ENCODE measurements at regions not wholly inside any gene's neighbourhood (a gene's known extent, or its start where the extent isn't known, plus 50 kb on each side); places are given as distances from the start of the nearest gene placed in this dataset.

- ChIA-PET POLR2A (no interaction called here), CTCF (no interaction called here)
- TF ChIP-seq CTCF (IDR thresholded peaks at IDR 0.05; ENCODE audit: insufficient read depth, low read length, missing control alignments), result no peak
- DNase-seq (ENCODE audit: low read depth, low spot score), result no peak
- H3K4me3 ChIP-seq (ENCODE audit: low read depth, low read length), result no peak overlapping the region
Measured at GRCh38 chr13:83056269-83056668, 826.0 kb downstream of the SLITRK1 start.

GRCh38 chr13:83048419-83048818, 833.9 kb downstream of the SLITRK1 start:
- DNase-seq (ENCODE audit: low read depth, low spot score), result no peak
- ChIA-PET CTCF (no interaction called here), POLR2A (no interaction called here)
- no peak for TF ChIP-seq CTCF (IDR thresholded peaks at IDR 0.05; ENCODE audit: insufficient read depth, low read length, missing control alignments)
- no peak overlapping the region for H3K4me3 ChIP-seq (ENCODE audit: low read depth, low read length)

DNA sequence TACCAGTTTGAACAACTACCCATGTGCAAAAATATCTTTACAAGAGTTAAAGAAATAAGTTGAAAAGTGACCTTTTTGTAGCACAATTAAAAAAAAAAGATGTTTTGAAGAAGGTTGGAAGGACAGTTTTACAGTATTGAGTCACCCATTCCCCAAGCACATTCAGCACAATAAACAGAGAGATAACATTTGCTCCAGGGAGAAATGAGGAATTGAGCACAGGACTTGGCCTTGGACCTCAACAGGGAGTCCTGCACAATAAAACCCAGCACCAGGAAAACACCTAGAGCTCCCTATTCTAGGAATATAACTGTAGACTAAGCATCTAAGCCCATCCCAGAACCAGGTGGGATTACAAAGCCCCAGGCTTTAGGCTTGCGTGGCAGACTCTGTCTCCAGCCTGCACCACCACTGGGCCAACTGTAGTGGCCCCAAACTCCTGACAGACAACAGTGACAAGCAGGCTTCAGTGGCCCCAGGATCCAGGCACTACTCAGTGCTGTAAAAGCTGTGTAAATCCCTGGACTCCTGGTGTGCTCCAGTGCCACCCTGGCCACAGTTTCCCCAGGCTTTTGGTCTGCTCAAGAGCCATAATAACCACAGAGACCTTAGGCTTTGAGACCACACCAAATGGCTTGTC, 857.2 kb downstream of the SLITRK1 start:
- POLR2A ChIA-PET, result interaction anchor here (1.2 kb wide), 1 partner anchor 9 kb away, joined by 4 read pairs; no protein-coding TSS in a partner anchor
- DNase-seq (ENCODE audit: low read depth, low spot score), result no peak
- no peak for TF ChIP-seq CTCF (IDR thresholded peaks at IDR 0.05; ENCODE audit: insufficient read depth, low read length, missing control alignments)
- CTCF ChIA-PET, result no interaction called here
- no peak overlapping the region for H3K4me3 ChIP-seq (ENCODE audit: low read depth, low read length)

- ChIA-PET CTCF (no interaction called here), POLR2A (no interaction called here)
- no peak for DNase-seq (ENCODE audit: low read depth, low spot score)
- TF ChIP-seq CTCF (IDR thresholded peaks at IDR 0.05; ENCODE audit: insufficient read depth, low read length, missing control alignments), result no peak
- no peak overlapping the region for H3K4me3 ChIP-seq (ENCODE audit: low read depth, low read length)
Measured at GRCh38 chr13:83024232-83024631, 858.0 kb downstream of the SLITRK1 start.

GRCh38 chr13:83019986-83020385, 862.3 kb downstream of the SLITRK1 start:
- ChIA-PET CTCF (no interaction called here), POLR2A (no interaction called here)
- no peak overlapping the region for H3K4me3 ChIP-seq (ENCODE audit: low read depth, low read length)
- DNase-seq (ENCODE audit: low read depth, low spot score), result no peak
- TF ChIP-seq CTCF (IDR thresholded peaks at IDR 0.05; ENCODE audit: insufficient read depth, low read length, missing control alignments), result no peak

- ChIA-PET CTCF (no interaction called here), POLR2A (no interaction called here)
- no peak overlapping the region for H3K4me3 ChIP-seq (ENCODE audit: low read depth, low read length)
- no peak for DNase-seq (ENCODE audit: low read depth, low spot score)
- no peak for TF ChIP-seq CTCF (IDR thresholded peaks at IDR 0.05; ENCODE audit: insufficient read depth, low read length, missing control alignments)
Measured at GRCh38 chr13:83009987-83010386, 872.3 kb downstream of the SLITRK1 start.
